Osteoblast (primary cell): ENCODE measurements at regions not wholly inside any gene's neighbourhood (a gene's known extent, or its start where the extent isn't known, plus 50 kb on each side); places are given as distances from the start of the nearest gene placed in this dataset.
A peak's percentile ranks its signal among the peaks of the same experiment; 100 is the strongest.

ENCODE experiments used
- DNase-seq: peaks from one replicate; pipeline ENCODE4 v3.0.0; 2011; ENCODE audit warnings: low spot score, mixed read lengths; ENCODE audit not compliant: insufficient read length; ENCODE audit errors: missing footprints
- H2AFZ ChIP-seq: 2 replicates; pipeline ENCODE4 v1.6.0; 2011; ENCODE audit warnings: mild to moderate bottlenecking, low read length
- H3K27ac ChIP-seq: 2 replicates; pipeline ENCODE4 v1.5.1; 2011; ENCODE audit warnings: mild to moderate bottlenecking, low read depth, low read length, moderate library complexity
- H3K27me3 ChIP-seq: 2 replicates; pipeline ENCODE4 v1.6.0; 2012; ENCODE audit warnings: mild to moderate bottlenecking, control low read depth, inconsistent platforms, low read length, moderate library complexity; ENCODE audit not compliant: insufficient read depth
- H3K36me3 ChIP-seq: 2 replicates; pipeline ENCODE4 v1.5.1; 2011; ENCODE audit warnings: mild to moderate bottlenecking, low read length, control low read depth, moderate library complexity; ENCODE audit not compliant: insufficient read depth
- H3K4me1 ChIP-seq: 2 replicates; pipeline ENCODE4 v1.5.1; 2011; ENCODE audit warnings: mild to moderate bottlenecking, low read length, control low read depth, moderate library complexity; ENCODE audit not compliant: insufficient read depth
- H3K4me2 ChIP-seq: 2 replicates; pipeline ENCODE4 v1.6.0; 2011; ENCODE audit warnings: mild to moderate bottlenecking, low read length; ENCODE audit not compliant: insufficient read depth
- H3K4me3 ChIP-seq: fragments of 200-600 bp; sonication (generic); 3 replicates; pipeline ENCODE4 v1.5.1; 2012; ENCODE audit warnings: mild to moderate bottlenecking, low read length, inconsistent platforms; ENCODE audit not compliant: insufficient read depth
- H3K79me2 ChIP-seq: 2 replicates; pipeline ENCODE4 v1.6.0; 2012; ENCODE audit warnings: mild to moderate bottlenecking, low read length, control low read depth, inconsistent platforms; ENCODE audit not compliant: insufficient read depth
- H3K9me3 ChIP-seq: 2 replicates; pipeline ENCODE4 v1.5.1; 2011; ENCODE audit warnings: low read depth, low read length, control low read depth
- H4K20me1 ChIP-seq: 2 replicates; pipeline ENCODE4 v1.6.0; 2012; ENCODE audit warnings: mild to moderate bottlenecking, low read length, control low read depth; ENCODE audit not compliant: insufficient read depth
- TF ChIP-seq, protein P1 (sequence below): IDR thresholded peaks from 2 replicates; pipeline ENCODE4 v1.5.1; 2011; ENCODE audit warnings: mild to moderate bottlenecking, low read depth, low read length, moderate library complexity; ENCODE audit errors: extremely low read depth

DNA sequence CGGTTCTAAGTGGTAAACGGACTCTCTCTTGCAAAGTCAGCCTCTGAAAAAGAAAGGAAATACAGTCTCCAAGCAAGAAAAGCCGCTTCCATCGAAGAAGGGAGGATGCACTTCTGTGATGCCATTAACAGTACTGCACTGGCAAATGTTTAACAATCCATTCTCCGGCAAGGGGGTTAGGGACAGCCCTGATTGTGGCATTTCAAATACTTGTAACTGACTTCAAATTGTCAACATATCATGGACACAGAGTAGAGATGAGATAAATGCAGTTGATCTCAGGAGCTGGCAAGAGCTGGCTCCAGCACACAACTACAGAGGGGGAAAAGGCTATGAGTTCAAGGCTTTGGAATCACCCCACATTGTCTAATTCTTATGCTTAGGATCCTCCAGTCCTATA lies 146.8 kb downstream of the SLC7A11 start:
- TF ChIP-seq, protein P1, sequence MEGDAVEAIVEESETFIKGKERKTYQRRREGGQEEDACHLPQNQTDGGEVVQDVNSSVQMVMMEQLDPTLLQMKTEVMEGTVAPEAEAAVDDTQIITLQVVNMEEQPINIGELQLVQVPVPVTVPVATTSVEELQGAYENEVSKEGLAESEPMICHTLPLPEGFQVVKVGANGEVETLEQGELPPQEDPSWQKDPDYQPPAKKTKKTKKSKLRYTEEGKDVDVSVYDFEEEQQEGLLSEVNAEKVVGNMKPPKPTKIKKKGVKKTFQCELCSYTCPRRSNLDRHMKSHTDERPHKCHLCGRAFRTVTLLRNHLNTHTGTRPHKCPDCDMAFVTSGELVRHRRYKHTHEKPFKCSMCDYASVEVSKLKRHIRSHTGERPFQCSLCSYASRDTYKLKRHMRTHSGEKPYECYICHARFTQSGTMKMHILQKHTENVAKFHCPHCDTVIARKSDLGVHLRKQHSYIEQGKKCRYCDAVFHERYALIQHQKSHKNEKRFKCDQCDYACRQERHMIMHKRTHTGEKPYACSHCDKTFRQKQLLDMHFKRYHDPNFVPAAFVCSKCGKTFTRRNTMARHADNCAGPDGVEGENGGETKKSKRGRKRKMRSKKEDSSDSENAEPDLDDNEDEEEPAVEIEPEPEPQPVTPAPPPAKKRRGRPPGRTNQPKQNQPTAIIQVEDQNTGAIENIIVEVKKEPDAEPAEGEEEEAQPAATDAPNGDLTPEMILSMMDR = no peak
- no peak for DNase-seq
- Histone ChIP-seq H3K27me3 (peaks cover 6% of the 10 kb centered on the region), H3K4me1 (peaks cover 3% of the 10 kb centered on the region), H3K4me2 (no peak overlapping the region), H4K20me1 (no peaks in the 10 kb centered on the region), H3K36me3 (no peaks in the 10 kb centered on the region), H3K4me3 (no peak overlapping the region), H3K79me2 (no peaks in the 10 kb centered on the region), H3K9me3 (no peaks in the 10 kb centered on the region), H3K27ac (no peak overlapping the region), H2AFZ (no peak overlapping the region)

DNA sequence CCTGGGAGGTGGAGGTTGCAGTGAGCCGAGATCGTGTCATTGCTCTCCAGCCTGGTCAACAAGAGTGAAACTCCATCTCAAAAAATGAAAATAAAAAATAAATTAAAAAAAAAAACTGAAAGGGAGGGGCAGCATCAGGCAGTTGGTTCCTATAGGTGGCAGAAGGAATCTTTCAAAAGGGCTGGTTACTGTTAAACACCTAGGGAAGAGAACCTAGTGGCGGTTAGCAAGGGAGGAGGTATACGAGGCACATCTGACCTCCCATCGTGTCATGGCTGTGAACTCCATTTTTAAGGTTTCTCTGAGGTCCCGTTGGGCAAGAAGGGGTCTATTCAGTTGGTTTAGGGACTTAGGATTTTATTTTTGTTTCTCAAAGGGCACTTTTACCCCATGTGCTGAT lies 150.1 kb downstream of the SLC7A11 start:
- H3K4me3 ChIP-seq = no peak overlapping the region
- H3K27me3 ChIP-seq = peaks cover 4% of the 10 kb centered on the region
- TF ChIP-seq, protein P1 = no peak
- no peak overlapping the region for H3K4me2 ChIP-seq
- no peaks in the 10 kb centered on the region for H4K20me1 ChIP-seq
- H3K4me1 ChIP-seq = peaks cover 3% of the 10 kb centered on the region
- no peak for DNase-seq
- no peaks in the 10 kb centered on the region for H3K36me3 ChIP-seq
- no peaks in the 10 kb centered on the region for H3K79me2 ChIP-seq
- H2AFZ ChIP-seq = no peak overlapping the region
- H3K27ac ChIP-seq = no peak overlapping the region
- H3K9me3 ChIP-seq = no peaks in the 10 kb centered on the region

- Histone ChIP-seq H3K4me1 (peaks cover 6% of the 10 kb centered on the region), H3K4me3 (no peak overlapping the region), H3K4me2 (peak overlapping the region; percentile 79), H3K9me3 (no peaks in the 10 kb centered on the region), H3K36me3 (no peaks in the 10 kb centered on the region), H4K20me1 (no peaks in the 10 kb centered on the region), H2AFZ (peak overlapping the region; percentile 17), H3K79me2 (no peaks in the 10 kb centered on the region), H3K27me3 (no peaks in the 10 kb centered on the region), H3K27ac (no peak overlapping the region)
- no peak for DNase-seq
- TF ChIP-seq, protein P1 = no peak
Observed at GRCh38 chr4:138090918-138091676, 151.1 kb downstream of the SLC7A11 start.

DNA sequence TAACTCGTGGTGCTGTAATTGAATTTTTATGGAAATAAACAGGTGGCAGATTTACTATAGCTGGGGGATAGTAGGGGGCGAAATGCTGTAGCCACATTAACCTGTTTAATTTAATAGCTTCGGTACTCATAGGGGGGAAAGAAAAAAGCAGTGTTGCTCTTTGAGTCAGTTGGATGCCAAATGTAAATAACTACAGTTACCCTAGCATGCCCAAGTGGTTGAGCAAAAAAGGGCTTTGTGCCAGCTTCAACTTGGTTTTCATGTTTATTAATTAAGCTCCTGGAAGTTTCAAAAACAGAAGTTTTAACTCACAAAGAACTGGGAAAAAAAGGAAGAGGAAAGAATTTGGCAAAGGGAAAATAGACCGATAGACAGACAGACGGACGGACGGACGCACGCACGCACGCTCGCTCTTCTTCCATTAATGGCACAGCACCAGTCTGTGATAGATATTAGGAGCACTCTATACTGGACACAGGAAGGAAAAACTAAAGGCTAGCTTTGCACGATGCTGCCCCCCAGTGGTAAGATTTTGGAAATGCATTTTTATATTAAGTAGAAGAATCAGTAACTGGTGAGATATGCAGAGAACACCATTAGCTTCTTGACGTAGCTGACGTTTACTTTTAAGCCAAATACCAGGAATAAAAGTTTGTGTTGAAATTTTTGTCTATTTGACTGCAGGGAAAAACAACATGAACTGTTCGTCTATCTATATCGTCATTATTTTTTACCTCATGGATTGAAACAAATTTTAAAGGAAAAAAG lies 151.8 kb downstream of the SLC7A11 start:
- Histone ChIP-seq H3K27me3 (no peaks in the 10 kb centered on the region), H2AFZ (peak overlapping the region; percentile 47), H3K4me3 (peak overlapping the region; percentile 57), H3K4me1 (peaks cover 7% of the 10 kb centered on the region), H3K79me2 (no peaks in the 10 kb centered on the region), H3K27ac (no peak overlapping the region), H3K36me3 (no peaks in the 10 kb centered on the region), H3K4me2 (peak overlapping the region; percentile 79), H3K9me3 (no peaks in the 10 kb centered on the region), H4K20me1 (no peaks in the 10 kb centered on the region)
- peak; percentile 95 for DNase-seq
- TF ChIP-seq, protein P1 = peak; percentile 72
